ENCODE measurements at regions not wholly inside any gene's neighbourhood (a gene's known extent, or its start where the extent isn't known, plus 50 kb on each side); places are given as distances from the start of the nearest gene placed in this dataset.

DNA sequence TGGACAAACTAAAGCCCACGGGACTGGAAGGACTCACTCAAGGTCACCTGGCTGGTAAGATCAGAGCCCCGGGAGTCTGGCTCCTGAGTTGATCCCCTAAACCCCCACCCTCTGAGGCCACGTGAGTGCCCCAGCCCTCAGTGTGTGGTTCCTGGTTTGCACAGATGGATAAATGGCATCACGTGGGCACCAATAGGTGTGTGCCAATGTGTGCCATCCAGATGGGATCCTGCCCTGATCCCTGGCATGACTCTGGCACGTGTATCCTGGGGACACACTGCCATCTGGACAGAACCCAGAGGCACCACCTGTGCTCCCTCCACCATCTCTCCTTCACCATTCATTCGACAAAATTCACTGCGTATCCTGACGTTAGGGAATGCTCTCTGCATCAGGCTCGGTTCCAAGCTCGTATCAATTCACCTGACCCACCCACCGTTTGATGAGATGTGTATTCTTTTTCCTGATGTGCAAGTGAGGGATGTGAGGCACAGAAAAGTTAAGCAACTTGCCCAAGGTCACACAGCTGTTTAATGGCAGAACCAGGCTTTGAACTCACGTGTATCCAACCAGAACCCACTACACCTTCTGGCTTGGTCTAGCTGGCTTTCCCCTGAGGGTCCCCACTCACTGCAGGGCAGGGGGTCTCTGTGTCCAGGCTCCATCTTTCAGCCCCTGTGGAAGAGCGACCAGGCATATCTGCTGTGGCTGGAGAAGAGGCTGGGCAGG lies 49.8 kb upstream of the PAX7 start:
- intact Hi-C loops (cut with micrococcal nuclease; ENCODE audit: unreplicated experiment) = loop anchor here (5.0 to 10.0 kb wide), 2 partner anchors 929 to 1086 kb away; no protein-coding TSS in a partner anchor
- Histone ChIP-seq H3K4me3 (ENCODE audit: low read depth, low read length, poor library complexity, severe bottlenecking) (no peak overlapping the region), H3K36me3 (ENCODE audit: insufficient read depth, low read length, poor library complexity, severe bottlenecking) (no peaks in the 10 kb centered on the region), H3K27me3 (replicated peaks; ENCODE audit: insufficient read depth, low read depth, low read length, poor library complexity) (no peaks in the 10 kb centered on the region), H3K4me1 (ENCODE audit: insufficient read depth, low read length, poor library complexity, severe bottlenecking) (no peaks in the 10 kb centered on the region), H3K27ac (ENCODE audit: low read depth, low read length, poor library complexity, severe bottlenecking) (no peak overlapping the region), H3K9me3 (ENCODE audit: low read depth, low read length, poor library complexity, severe bottlenecking) (no peaks in the 10 kb centered on the region)
- POLR2A ChIA-PET (ENCODE audit: low non-redundant PET) = no interaction called here
- CTCF ChIA-PET = interaction anchor here (0.6 to 1.4 kb wide), 3 partner anchors 25 to 1108 kb away, joined by 3 to 7 read pairs (median 4); no protein-coding TSS in a partner anchor
- DNase-seq (ENCODE audit: low spot score) = no peak
- BruUV-seq (replicated peaks) = no TSS peak
- no peak for TF ChIP-seq EZH2 (IDR thresholded peaks at IDR 0.05; ENCODE audit: borderline replicate concordance, low read depth, low read length, poor library complexity, severe bottlenecking)
- TF ChIP-seq, protein P1, sequence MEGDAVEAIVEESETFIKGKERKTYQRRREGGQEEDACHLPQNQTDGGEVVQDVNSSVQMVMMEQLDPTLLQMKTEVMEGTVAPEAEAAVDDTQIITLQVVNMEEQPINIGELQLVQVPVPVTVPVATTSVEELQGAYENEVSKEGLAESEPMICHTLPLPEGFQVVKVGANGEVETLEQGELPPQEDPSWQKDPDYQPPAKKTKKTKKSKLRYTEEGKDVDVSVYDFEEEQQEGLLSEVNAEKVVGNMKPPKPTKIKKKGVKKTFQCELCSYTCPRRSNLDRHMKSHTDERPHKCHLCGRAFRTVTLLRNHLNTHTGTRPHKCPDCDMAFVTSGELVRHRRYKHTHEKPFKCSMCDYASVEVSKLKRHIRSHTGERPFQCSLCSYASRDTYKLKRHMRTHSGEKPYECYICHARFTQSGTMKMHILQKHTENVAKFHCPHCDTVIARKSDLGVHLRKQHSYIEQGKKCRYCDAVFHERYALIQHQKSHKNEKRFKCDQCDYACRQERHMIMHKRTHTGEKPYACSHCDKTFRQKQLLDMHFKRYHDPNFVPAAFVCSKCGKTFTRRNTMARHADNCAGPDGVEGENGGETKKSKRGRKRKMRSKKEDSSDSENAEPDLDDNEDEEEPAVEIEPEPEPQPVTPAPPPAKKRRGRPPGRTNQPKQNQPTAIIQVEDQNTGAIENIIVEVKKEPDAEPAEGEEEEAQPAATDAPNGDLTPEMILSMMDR (conservative IDR thresholded peaks at IDR 0.05; ENCODE audit: low read depth, low read length) = no peak
